ENCODE measurements at regions not wholly inside any gene's neighbourhood (a gene's known extent, or its start where the extent isn't known, plus 50 kb on each side); places are given as distances from the start of the nearest gene placed in this dataset.

GRCh38 chr10:27451054-27451453 is 53.0 kb upstream of the RAB18 start:
- no peak for TF ChIP-seq CTCF (conservative IDR thresholded peaks at IDR 0.05; ENCODE audit: low read depth, low read length)
- Histone ChIP-seq H3K36me3 (ENCODE audit: insufficient read depth) (no peaks in the 10 kb centered on the region), H2AFZ (ENCODE audit: low read depth) (no peak overlapping the region), H3K79me2 (ENCODE audit: insufficient read depth, low read depth) (no peaks in the 10 kb centered on the region), H3K4me1 (ENCODE audit: low read depth, poor library complexity, severe bottlenecking) (peaks cover 6% of the 10 kb centered on the region), H4K20me1 (ENCODE audit: insufficient read depth) (no peaks in the 10 kb centered on the region), H3K4me3 (IDR thresholded peaks at IDR 0.05; ENCODE audit: insufficient read depth, low read depth, low read length) (no peak overlapping the region), H3K4me2 (no peak overlapping the region), H3K9ac (no peak overlapping the region), H3K27ac (no peak overlapping the region), H3K27me3 (ENCODE audit: insufficient read depth, low read depth) (no peaks in the 10 kb centered on the region)

DNA sequence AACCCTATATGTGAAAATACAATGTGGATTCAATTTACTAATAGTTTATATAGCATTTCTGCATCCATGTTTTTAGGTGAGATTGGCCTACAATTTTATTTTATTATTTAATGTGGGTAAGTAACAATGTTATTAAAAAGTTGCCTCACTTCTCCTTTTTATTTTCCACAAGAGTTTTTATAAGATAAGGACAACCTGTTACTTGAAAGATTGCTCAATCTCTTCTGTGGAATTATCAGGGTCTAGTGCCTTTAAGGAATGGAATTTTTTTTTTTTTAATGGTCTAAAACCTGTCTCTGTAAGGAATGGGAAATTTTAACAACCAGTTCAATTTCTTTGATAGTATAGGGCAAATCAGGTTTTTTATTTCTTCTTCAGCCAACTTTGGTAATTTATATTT is 53.9 kb upstream of the RAB18 start:
- no peaks in the 10 kb centered on the region for H3K27me3 ChIP-seq (ENCODE audit: insufficient read depth, low read depth)
- no peak overlapping the region for H2AFZ ChIP-seq (ENCODE audit: low read depth)
- no peak for TF ChIP-seq CTCF (conservative IDR thresholded peaks at IDR 0.05; ENCODE audit: low read depth, low read length)
- no peaks in the 10 kb centered on the region for H3K79me2 ChIP-seq (ENCODE audit: insufficient read depth, low read depth)
- no peaks in the 10 kb centered on the region for H3K36me3 ChIP-seq (ENCODE audit: insufficient read depth)
- no peaks in the 10 kb centered on the region for H4K20me1 ChIP-seq (ENCODE audit: insufficient read depth)
- H3K4me1 ChIP-seq (ENCODE audit: low read depth, poor library complexity, severe bottlenecking) = peaks cover 10% of the 10 kb centered on the region
- H3K4me2 ChIP-seq = no peak overlapping the region
- H3K9ac ChIP-seq = no peak overlapping the region
- H3K4me3 ChIP-seq (IDR thresholded peaks at IDR 0.05; ENCODE audit: insufficient read depth, low read depth, low read length) = no peak overlapping the region
- H3K27ac ChIP-seq = no peak overlapping the region

GRCh38 chr10:27449571-27449970 is 54.5 kb upstream of the RAB18 start:
- H3K27me3 ChIP-seq (ENCODE audit: insufficient read depth, low read depth) = no peaks in the 10 kb centered on the region
- no peaks in the 10 kb centered on the region for H3K36me3 ChIP-seq (ENCODE audit: insufficient read depth)
- no peaks in the 10 kb centered on the region for H4K20me1 ChIP-seq (ENCODE audit: insufficient read depth)
- no peak for TF ChIP-seq CTCF (conservative IDR thresholded peaks at IDR 0.05; ENCODE audit: low read depth, low read length)
- H3K4me3 ChIP-seq (IDR thresholded peaks at IDR 0.05; ENCODE audit: insufficient read depth, low read depth, low read length) = no peak overlapping the region
- H3K27ac ChIP-seq = no peak overlapping the region
- no peak overlapping the region for H2AFZ ChIP-seq (ENCODE audit: low read depth)
- no peak overlapping the region for H3K4me2 ChIP-seq
- no peak overlapping the region for H3K9ac ChIP-seq
- no peaks in the 10 kb centered on the region for H3K79me2 ChIP-seq (ENCODE audit: insufficient read depth, low read depth)
- peaks cover 10% of the 10 kb centered on the region for H3K4me1 ChIP-seq (ENCODE audit: low read depth, poor library complexity, severe bottlenecking)

DNA sequence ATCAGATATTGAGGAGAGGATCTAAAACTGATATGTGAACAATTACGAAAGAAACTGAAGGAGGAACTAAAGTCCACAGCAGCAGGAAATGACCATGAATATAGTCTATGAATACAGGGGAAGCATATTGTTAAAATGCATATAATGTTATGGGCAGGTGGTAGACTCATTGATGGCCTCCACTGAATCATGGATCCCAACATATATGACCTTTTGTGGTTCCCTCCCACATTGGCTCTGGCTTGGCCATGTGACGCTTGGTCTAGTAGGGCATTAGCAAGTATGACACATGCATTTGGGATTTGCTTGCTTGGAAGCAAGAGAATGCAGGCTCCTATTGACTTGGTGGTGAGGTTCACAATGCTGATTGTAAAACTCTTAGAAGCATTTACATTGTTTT is 55.2 kb upstream of the RAB18 start:
- Histone ChIP-seq H3K9ac (no peak overlapping the region), H4K20me1 (ENCODE audit: insufficient read depth) (no peaks in the 10 kb centered on the region), H3K36me3 (ENCODE audit: insufficient read depth) (no peaks in the 10 kb centered on the region), H3K79me2 (ENCODE audit: insufficient read depth, low read depth) (no peaks in the 10 kb centered on the region), H3K4me2 (no peak overlapping the region), H3K4me3 (IDR thresholded peaks at IDR 0.05; ENCODE audit: insufficient read depth, low read depth, low read length) (no peak overlapping the region), H3K4me1 (ENCODE audit: low read depth, poor library complexity, severe bottlenecking) (peaks cover 10% of the 10 kb centered on the region), H2AFZ (ENCODE audit: low read depth) (no peak overlapping the region), H3K27me3 (ENCODE audit: insufficient read depth, low read depth) (no peaks in the 10 kb centered on the region), H3K27ac (no peak overlapping the region)
- TF ChIP-seq CTCF (conservative IDR thresholded peaks at IDR 0.05; ENCODE audit: low read depth, low read length) = no peak

- no peaks in the 10 kb centered on the region for H4K20me1 ChIP-seq (ENCODE audit: insufficient read depth)
- H2AFZ ChIP-seq (ENCODE audit: low read depth) = no peak overlapping the region
- TF ChIP-seq CTCF (conservative IDR thresholded peaks at IDR 0.05; ENCODE audit: low read depth, low read length) = no peak
- no peak overlapping the region for H3K27ac ChIP-seq
- no peak overlapping the region for H3K4me2 ChIP-seq
- peaks cover 10% of the 10 kb centered on the region for H3K4me1 ChIP-seq (ENCODE audit: low read depth, poor library complexity, severe bottlenecking)
- H3K9ac ChIP-seq = no peak overlapping the region
- no peaks in the 10 kb centered on the region for H3K27me3 ChIP-seq (ENCODE audit: insufficient read depth, low read depth)
- H3K4me3 ChIP-seq (IDR thresholded peaks at IDR 0.05; ENCODE audit: insufficient read depth, low read depth, low read length) = no peak overlapping the region
- no peaks in the 10 kb centered on the region for H3K79me2 ChIP-seq (ENCODE audit: insufficient read depth, low read depth)
- no peaks in the 10 kb centered on the region for H3K36me3 ChIP-seq (ENCODE audit: insufficient read depth)
These were observed 56.6 kb upstream of the RAB18 start for GRCh38 chr10:27447540-27447939.
